OCI-LY1 (cell line): ENCODE measurements at regions not wholly inside any gene's neighbourhood (a gene's known extent, or its start where the extent isn't known, plus 50 kb on each side); places are given as distances from the start of the nearest gene placed in this dataset.

Experiments used
- H2AFZ ChIP-seq: fragments of 200-600 bp; sonication (generic), shearing (Covaris generic); 2 replicates; pipeline ENCODE4 v1.6.0; 2014; ENCODE audit warnings: antibody characterized with exemption, mild to moderate bottlenecking, low read length
- H3F3A ChIP-seq: fragments of 200-600 bp; sonication (generic), shearing (Covaris generic); 2 replicates; pipeline ENCODE4 v1.6.0; 2014; ENCODE audit warnings: mild to moderate bottlenecking, antibody characterized with exemption, low read length, moderate library complexity; ENCODE audit not compliant: insufficient read depth
- H3K27ac ChIP-seq: fragments of 200-600 bp; sonication (generic); 2 replicates; pipeline ENCODE4 v1.5.1; 2014; ENCODE audit warnings: low read length, mixed run types, mild to moderate bottlenecking, low read depth; ENCODE audit not compliant: poor library complexity, severe bottlenecking
- H3K27me3 ChIP-seq: fragments of 200-600 bp; sonication (generic); 2 replicates; pipeline ENCODE4 v1.6.0; 2014; ENCODE audit warnings: antibody characterized with exemption, mild to moderate bottlenecking, low read length, moderate library complexity; ENCODE audit not compliant: insufficient read depth
- H3K36me3 ChIP-seq: fragments of 200-600 bp; sonication (generic); 2 replicates; pipeline ENCODE4 v1.6.1; 2014; ENCODE audit warnings: mild to moderate bottlenecking, antibody characterized with exemption, low read length, moderate library complexity, mixed read lengths; ENCODE audit not compliant: insufficient read depth
- H3K4me1 ChIP-seq: fragments of 200-600 bp; sonication (generic); 2 replicates; pipeline ENCODE4 v1.5.1; 2014; ENCODE audit warnings: mild to moderate bottlenecking, low read length, moderate library complexity; ENCODE audit not compliant: insufficient read depth, severe bottlenecking
- H3K4me2 ChIP-seq: fragments of 200-600 bp; sonication (generic), shearing (Covaris generic); 2 replicates; pipeline ENCODE4 v1.6.1; 2014; ENCODE audit warnings: low read length
- H3K4me3 ChIP-seq: fragments of 200-600 bp; sonication (generic); 2 replicates; pipeline ENCODE4 v1.5.1; 2014; ENCODE audit warnings: low read length, low read depth, mild to moderate bottlenecking, mixed read lengths; ENCODE audit not compliant: poor library complexity, severe bottlenecking
- H3K79me2 ChIP-seq: fragments of 200-600 bp; shearing (Covaris generic); 2 replicates; pipeline ENCODE4 v1.6.1; 2016; ENCODE audit warnings: mixed run types, low read length, mixed read lengths; ENCODE audit not compliant: insufficient read depth
- H3K9ac ChIP-seq: fragments of 200-600 bp; sonication (generic), shearing (Covaris generic); 2 replicates; pipeline ENCODE4 v1.6.1; 2014; ENCODE audit warnings: mild to moderate bottlenecking, low read length, mixed read lengths
- H3K9me2 ChIP-seq: fragments of 200-600 bp; sonication (generic), shearing (Covaris generic); 2 replicates; pipeline ENCODE4 v1.6.1; 2014; ENCODE audit warnings: low read depth, mild to moderate bottlenecking, low read length, mixed read lengths
- H3K9me3 ChIP-seq: fragments of 200-600 bp; shearing (Covaris generic); 2 replicates; pipeline ENCODE4 v1.6.1; 2014; ENCODE audit warnings: low read length, mixed read lengths
- H4K20me1 ChIP-seq: fragments of 200-600 bp; sonication (generic), shearing (Covaris generic); 2 replicates; pipeline ENCODE4 v1.6.0; 2016; ENCODE audit warnings: mild to moderate bottlenecking, low read length; ENCODE audit not compliant: insufficient read depth
- CTCF ChIP-seq: fragments of 200-600 bp; sonication (generic), shearing (Covaris generic); IDR thresholded peaks from 2 replicates; pipeline ENCODE4 v1.5.1; 2017; ENCODE audit warnings: mild to moderate bottlenecking, antibody characterized with exemption, low read length, moderate library complexity, mixed read lengths
- EZH2 ChIP-seq: fragments of 200-600 bp; sonication (generic), shearing (Covaris generic); IDR thresholded peaks from 2 replicates; pipeline ENCODE4 v1.8.0; 2017; ENCODE audit warnings: borderline replicate concordance, mixed run types, mild to moderate bottlenecking, antibody characterized with exemption, low read length, moderate library complexity, mixed read lengths

GRCh38 chr2:35803126-35803525, 552.5 kb upstream of the CRIM1 start:
- no peak overlapping the region for H3K9ac ChIP-seq
- TF ChIP-seq CTCF (no peak), EZH2 (no peak)

GRCh38 chr2:35794796-35795450, 560.7 kb upstream of the CRIM1 start:
- Histone ChIP-seq H2AFZ (no peak overlapping the region), H3K4me2 (no peak overlapping the region), H3K27me3 (no peaks in the 10 kb centered on the region), H3K4me3 (no peak overlapping the region), H3K9me2 (no peaks in the 10 kb centered on the region), H3K27ac (no peak overlapping the region), H3K9ac (no peak overlapping the region), H4K20me1 (no peaks in the 10 kb centered on the region), H3K79me2 (no peaks in the 10 kb centered on the region), H3K9me3 (no peaks in the 10 kb centered on the region; the same call in 1 of the 2 replicates), H3K36me3 (no peaks in the 10 kb centered on the region), H3F3A (no peaks in the 10 kb centered on the region), H3K4me1 (no peaks in the 10 kb centered on the region)
- TF ChIP-seq CTCF (no peak), EZH2 (no peak)

More at GRCh38 chr2:35803126-35803525, 552.5 kb upstream of the CRIM1 start:
- Histone ChIP-seq H3K27me3 (no peaks in the 10 kb centered on the region), H3K4me2 (no peak overlapping the region), H3F3A (no peaks in the 10 kb centered on the region), H3K9me2 (no peaks in the 10 kb centered on the region), H3K9me3 (no peaks in the 10 kb centered on the region), H4K20me1 (no peaks in the 10 kb centered on the region), H3K27ac (no peak overlapping the region), H3K4me1 (no peaks in the 10 kb centered on the region), H3K36me3 (no peaks in the 10 kb centered on the region), H2AFZ (no peak overlapping the region), H3K79me2 (no peaks in the 10 kb centered on the region), H3K4me3 (no peak overlapping the region)

GRCh38 chr2:35790292-35790691, 565.3 kb upstream of the CRIM1 start:
- Histone ChIP-seq H2AFZ (no peak overlapping the region), H3K9me2 (no peaks in the 10 kb centered on the region), H3K9me3 (no peaks in the 10 kb centered on the region; the same call in 1 of the 2 replicates), H3K4me3 (no peak overlapping the region), H3K9ac (no peak overlapping the region), H3K27ac (no peak overlapping the region), H3K79me2 (no peaks in the 10 kb centered on the region), H4K20me1 (no peaks in the 10 kb centered on the region), H3K4me2 (no peak overlapping the region), H3F3A (no peaks in the 10 kb centered on the region), H3K4me1 (no peaks in the 10 kb centered on the region), H3K27me3 (no peaks in the 10 kb centered on the region), H3K36me3 (no peaks in the 10 kb centered on the region)
- no peak for TF ChIP-seq EZH2
- no peak for TF ChIP-seq CTCF
